GM19035 (cell line): ENCODE measurements at regions not wholly inside any gene's neighbourhood (a gene's known extent, or its start where the extent isn't known, plus 50 kb on each side); places are given as distances from the start of the nearest gene placed in this dataset.

Source experiments
- ATAC-seq: cut with Tn5 transposase; IDR thresholded peaks from one replicate; pipeline ENCODE4 v1.9.1; 2021; ENCODE audit not compliant: unreplicated experiment

GRCh38 chr18:68623342-68623741 is 91.6 kb downstream of the TMX3 start:
- no peak for ATAC-seq

- no peak for ATAC-seq
Measured at GRCh38 chr18:68611311-68611710, 103.6 kb downstream of the TMX3 start.

- ATAC-seq = no peak
Measured at GRCh38 chr18:68608851-68609490, 105.9 kb downstream of the TMX3 start.

- ATAC-seq = no peak
Measured at GRCh38 chr18:68607852-68608251, 107.1 kb downstream of the TMX3 start.

- ATAC-seq = no peak
Measured at GRCh38 chr18:68604256-68604655, 110.7 kb downstream of the TMX3 start.

GRCh38 chr18:68596016-68596415 is 118.9 kb downstream of the TMX3 start:
- no peak for ATAC-seq

GRCh38 chr18:68588169-68588568 is 126.7 kb downstream of the TMX3 start:
- no peak for ATAC-seq

- ATAC-seq = no peak
Measured at GRCh38 chr18:68583685-68584084, 131.2 kb downstream of the TMX3 start.

- no peak for ATAC-seq
Measured at GRCh38 chr18:68574311-68574710, 140.6 kb downstream of the TMX3 start.

- no peak for ATAC-seq
Measured at GRCh38 chr18:68569936-68570335, 145.0 kb downstream of the TMX3 start.

GRCh38 chr18:68568364-68569155 is 146.3 kb downstream of the TMX3 start:
- ATAC-seq = no peak

- no peak for ATAC-seq
Measured at GRCh38 chr18:68566991-68567390, 147.9 kb downstream of the TMX3 start.

GRCh38 chr18:68564961-68565360 is 149.9 kb downstream of the TMX3 start:
- no peak for ATAC-seq

GRCh38 chr18:68564351-68564750 is 150.6 kb downstream of the TMX3 start:
- no peak for ATAC-seq

GRCh38 chr18:68560128-68560527 is 154.8 kb downstream of the TMX3 start:
- no peak for ATAC-seq

GRCh38 chr18:68557183-68557582 is 157.7 kb downstream of the TMX3 start:
- no peak for ATAC-seq

- no peak for ATAC-seq
Measured at GRCh38 chr18:68555879-68556301, 159.0 kb downstream of the TMX3 start.

GRCh38 chr18:68548904-68549870 is 165.7 kb downstream of the TMX3 start:
- no peak for ATAC-seq

GRCh38 chr18:68543344-68543743 is 171.6 kb downstream of the TMX3 start:
- ATAC-seq = no peak

GRCh38 chr18:68542846-68543245 is 172.1 kb downstream of the TMX3 start:
- no peak for ATAC-seq

- no peak for ATAC-seq
Measured at GRCh38 chr18:68533641-68534040, 181.3 kb downstream of the TMX3 start.
